Transverse colon (tissue), 4 donors: ENCODE measurements at regions not wholly inside any gene's neighbourhood (a gene's known extent, or its start where the extent isn't known, plus 50 kb on each side); places are given as distances from the start of the nearest gene placed in this dataset.

ENCODE experiments used
- CTCF ChIP-seq, 5 experiments: fragments of 200-600 bp in 3 of 5; fragments of 450-650 bp in 2 of 5; sonication (generic) in 3 of 5; IDR thresholded peaks; 1 replicate in 2 of 5; 2 replicates in 3 of 5; pipeline ENCODE4 v1.5.1; 2016 to 2017; ENCODE audit warnings: antibody characterized with exemption in 5 of 5, inconsistent platforms in 3 of 5, mild to moderate bottlenecking in 2 of 5, moderate library complexity in 1 of 5
- EP300 ChIP-seq: sonication (generic); formaldehyde crosslinking; IDR thresholded peaks from one replicate; pipeline ENCODE4 v1.6.1; 2017; ENCODE audit warnings: antibody characterized with exemption, low read depth
- POLR2A ChIP-seq: fragments of 450-650 bp; IDR thresholded peaks from one replicate; pipeline ENCODE4 v1.6.1; 2016; ENCODE audit warnings: antibody characterized with exemption, mild to moderate bottlenecking, moderate library complexity
- POLR2AphosphoS5 ChIP-seq, 3 donors: sonication (generic); formaldehyde crosslinking; IDR thresholded peaks; one replicate each; pipeline ENCODE4 v1.6.1; 2016; ENCODE audit warnings: antibody characterized with exemption in 3 of 3

- TF ChIP-seq CTCF (IDR thresholded peaks at IDR 0.05) (no peak), POLR2AphosphoS5 (IDR thresholded peaks at IDR 0.05) (no peak), POLR2A (no peak), EP300 (no peak)
These were observed 241.5 kb downstream of the GXYLT1 start for GRCh38 chr12:41903014-41903708.
